ENCODE measurements at regions not wholly inside any gene's neighbourhood (a gene's known extent, or its start where the extent isn't known, plus 50 kb on each side); places are given as distances from the start of the nearest gene placed in this dataset.

DNA sequence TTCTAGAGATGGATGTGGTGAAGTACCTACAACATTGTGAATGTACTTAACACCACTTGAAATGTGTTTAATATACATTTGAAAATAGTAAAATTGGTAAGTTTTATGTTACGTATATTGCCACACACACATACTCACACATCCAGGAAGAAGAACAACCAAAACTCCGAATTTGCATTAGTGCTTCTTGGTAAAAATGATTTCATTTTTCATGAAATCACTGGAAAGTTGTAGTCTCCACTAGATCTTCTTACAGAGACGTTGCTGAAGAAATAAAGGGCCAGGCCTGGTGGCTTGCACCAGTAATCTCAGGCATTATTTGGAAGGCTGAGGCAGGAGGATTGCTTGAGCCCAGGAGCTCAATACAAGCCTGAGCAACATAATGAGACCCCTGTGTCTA lies 118.6 kb upstream of the ZNF608 start:
- RAD21 ChIA-PET (ENCODE audit: unreplicated experiment) = interaction anchor here (0.9 kb wide), 1 partner anchor 118 kb away, joined by 3 read pairs; no protein-coding TSS in a partner anchor
- no peaks in the 10 kb centered on the region for H3K27me3 ChIP-seq (replicated peaks in 1 of 2; ENCODE audit: control insufficient read depth in 2 of 2, insufficient read depth in 2 of 2, low read length in 1 of 2)
- POLR2A ChIA-PET = no interaction called here
- no peak for ATAC-seq
- no peaks in the 10 kb centered on the region for H3K36me3 ChIP-seq (ENCODE audit: control insufficient read depth in 2 of 2, insufficient read depth in 2 of 2, low read length in 1 of 2)
- no peaks in the 10 kb centered on the region; the same call in 2 of the 3 replicates for H3K9me3 ChIP-seq (replicated peaks; ENCODE audit: control insufficient read depth, insufficient read depth, low read length)
- TF ChIP-seq SMAD5 (IDR thresholded peaks at IDR 0.05; ENCODE audit: low read depth) (no peak), MTA3 (IDR thresholded peaks at IDR 0.05; ENCODE audit: borderline replicate concordance, low read length) (no peak), SRF (IDR thresholded peaks at IDR 0.05; ENCODE audit: low read depth in 2 of 2, low read length in 2 of 2) (no peak), SUZ12 (IDR thresholded peaks at IDR 0.05; ENCODE audit: unreplicated experiment) (no peak), CHD2 (IDR thresholded peaks at IDR 0.05; ENCODE audit: borderline replicate concordance, low read depth, low read length) (no peak), KLF5 (IDR thresholded peaks at IDR 0.05; ENCODE audit: partially characterized antibody) (no peak), JUND (IDR thresholded peaks at IDR 0.05; ENCODE audit: low read depth, low read length) (no peak), YBX1 (IDR thresholded peaks at IDR 0.05) (no peak), CBFB (IDR thresholded peaks at IDR 0.05; ENCODE audit: low read depth) (no peak), NR2C1 (IDR thresholded peaks at IDR 0.05) (no peak), DPF2 (IDR thresholded peaks at IDR 0.05) (no peak), NR2F1 (conservative IDR thresholded peaks at IDR 0.05) (no peak), ZNF622 (IDR thresholded peaks at IDR 0.05) (no peak), EED (IDR thresholded peaks at IDR 0.05; ENCODE audit: low read depth) (no peak), POLR2A (IDR thresholded peaks at IDR 0.05; ENCODE audit: low read depth, low read length) (no peak), HCFC1 (IDR thresholded peaks at IDR 0.05; ENCODE audit: low read length) (no peak), NRF1 (conservative IDR thresholded peaks at IDR 0.05; ENCODE audit: low read depth, low read length) (no peak)
- CTCF ChIA-PET = interaction anchor here (0.6 to 0.7 kb wide), 2 partner anchors 46 to 118 kb away, joined by 3 to 4 read pairs; no protein-coding TSS in a partner anchor
- no peak for FAIRE-seq
- SMC1A ChIA-PET (ENCODE audit: uncharacterized antibody, unreplicated experiment) = no interaction called here
- BruUV-seq (replicated peaks) = no TSS peak
- intact Hi-C loops (cut with micrococcal nuclease; ENCODE audit: unreplicated experiment) (no loop called here), in situ Hi-C loops (cut with MboI) (no loop called here)
- no peak overlapping the region for H3K27ac ChIP-seq (ENCODE audit: control insufficient read depth, insufficient read depth)
- H3K4me3 ChIP-seq = no peak overlapping the region
- H3K4me1 ChIP-seq (ENCODE audit: control insufficient read depth, insufficient read depth, low read length) = no peaks in the 10 kb centered on the region
- H2AFZ ChIP-seq (ENCODE audit: control insufficient read depth, low read depth, low read length) = no peak overlapping the region
- no peaks in the 10 kb centered on the region for H4K20me1 ChIP-seq (ENCODE audit: control insufficient read depth, insufficient read depth)
- WGBS (ENCODE audit: insufficient coverage, insufficient replicate concordance, low lambda C conversion rate, missing lambda C conversion rate) = 61% methylated on average over 3 of the region's 3 CpGs
- H3K9ac ChIP-seq (ENCODE audit: control insufficient read depth, insufficient read depth, low read length) = no peak overlapping the region
- H3K4me2 ChIP-seq (ENCODE audit: control insufficient read depth, insufficient read depth) = no peak overlapping the region
- H3K79me2 ChIP-seq (ENCODE audit: control insufficient read depth, insufficient read depth, low read length) = no peaks in the 10 kb centered on the region
- no peak for DNase-seq (ENCODE audit: low read depth, low spot score)

All from GM12878 (cell line).